ENCODE measurements at regions not wholly inside any gene's neighbourhood (a gene's known extent, or its start where the extent isn't known, plus 50 kb on each side); places are given as distances from the start of the nearest gene placed in this dataset.

GRCh38 chr14:36027354-36027753 is 149.2 kb downstream of the PTCSC3 start:
- H3K4me2 ChIP-seq (ENCODE audit: low read length), result peak overlapping the region; percentile 40; the same call in 1 of the 2 replicates

GRCh38 chr14:36022765-36023410 is 153.6 kb downstream of the PTCSC3 start:
- Histone ChIP-seq H3K4me2 (ENCODE audit: low read length) (peak overlapping the region; percentile 82), H3K36me3 (replicated peaks; ENCODE audit: low read depth, low read length) (peaks cover 5% of the 10 kb centered on the region), H3K9ac (ENCODE audit: low read length) (peak overlapping the region; percentile 72), H3K27ac (ENCODE audit: low read length) (peak overlapping the region; percentile 97), H3K4me1 (ENCODE audit: low read length) (peaks cover 73% of the 10 kb centered on the region), H4K20me1 (ENCODE audit: insufficient read depth, low read length) (no peaks in the 10 kb centered on the region), H3K9me3 (ENCODE audit: insufficient read depth, low read length) (no peaks in the 10 kb centered on the region), H3K27me3 (ENCODE audit: low read depth, low read length) (no peaks in the 10 kb centered on the region), H3K79me2 (ENCODE audit: low read length) (no peaks in the 10 kb centered on the region), H3K4me3 (ENCODE audit: low read length) (peak overlapping the region; percentile 29), H2AFZ (ENCODE audit: low read depth, low read length) (peak overlapping the region; percentile 98)
- TF ChIP-seq CTCF (IDR thresholded peaks at IDR 0.05; ENCODE audit: low read depth, low read length) (no peak), EZH2phosphoT487 (IDR thresholded peaks at IDR 0.05; ENCODE audit: low read depth) (no peak)

More at GRCh38 chr14:36027354-36027753, 149.2 kb downstream of the PTCSC3 start:
- no peaks in the 10 kb centered on the region for H4K20me1 ChIP-seq (ENCODE audit: insufficient read depth, low read length)
- H3K9me3 ChIP-seq (ENCODE audit: insufficient read depth, low read length), result no peaks in the 10 kb centered on the region
- H3K27me3 ChIP-seq (ENCODE audit: low read depth, low read length), result no peaks in the 10 kb centered on the region
- H2AFZ ChIP-seq (ENCODE audit: low read depth, low read length), result peak overlapping the region; percentile 72; the same call in 1 of the 2 replicates
- TF ChIP-seq EZH2phosphoT487 (IDR thresholded peaks at IDR 0.05; ENCODE audit: low read depth) (no peak), CTCF (IDR thresholded peaks at IDR 0.05; ENCODE audit: low read depth, low read length) (no peak)
- H3K9ac ChIP-seq (ENCODE audit: low read length), result no peak overlapping the region
- H3K27ac ChIP-seq (ENCODE audit: low read length), result 0 out of 2 replicates have a peak overlapping the region, but pooled peaks have one; percentile 13
- H3K4me3 ChIP-seq (ENCODE audit: low read length), result no peak overlapping the region
- peaks cover 31% of the 10 kb centered on the region for H3K4me1 ChIP-seq (ENCODE audit: low read length)
- H3K79me2 ChIP-seq (ENCODE audit: low read length), result no peaks in the 10 kb centered on the region
- H3K36me3 ChIP-seq (replicated peaks; ENCODE audit: low read depth, low read length), result no peaks in the 10 kb centered on the region

GRCh38 chr14:36021591-36022320 is 154.8 kb downstream of the PTCSC3 start:
- Histone ChIP-seq H3K9ac (ENCODE audit: low read length) (peak overlapping the region; percentile 72), H3K4me2 (ENCODE audit: low read length) (peak overlapping the region; percentile 82), H3K36me3 (replicated peaks; ENCODE audit: low read depth, low read length) (peaks cover 5% of the 10 kb centered on the region), H2AFZ (ENCODE audit: low read depth, low read length) (peak overlapping the region; percentile 75), H3K79me2 (ENCODE audit: low read length) (no peaks in the 10 kb centered on the region), H3K27ac (ENCODE audit: low read length) (peak overlapping the region; percentile 97), H3K4me3 (ENCODE audit: low read length) (peak overlapping the region; percentile 26), H4K20me1 (ENCODE audit: insufficient read depth, low read length) (no peaks in the 10 kb centered on the region), H3K4me1 (ENCODE audit: low read length) (peaks cover 64% of the 10 kb centered on the region), H3K9me3 (ENCODE audit: insufficient read depth, low read length) (no peaks in the 10 kb centered on the region), H3K27me3 (ENCODE audit: low read depth, low read length) (no peaks in the 10 kb centered on the region)
- TF ChIP-seq CTCF (IDR thresholded peaks at IDR 0.05; ENCODE audit: low read depth, low read length), result no peak
- no peak for TF ChIP-seq EZH2phosphoT487 (IDR thresholded peaks at IDR 0.05; ENCODE audit: low read depth)

- Histone ChIP-seq H3K9me3 (ENCODE audit: insufficient read depth, low read length) (no peaks in the 10 kb centered on the region), H3K36me3 (replicated peaks; ENCODE audit: low read depth, low read length) (peaks cover 5% of the 10 kb centered on the region), H3K4me2 (ENCODE audit: low read length) (peak overlapping the region; percentile 82), H3K4me3 (ENCODE audit: low read length) (peak overlapping the region; percentile 53), H3K9ac (ENCODE audit: low read length) (peak overlapping the region; percentile 72), H3K4me1 (ENCODE audit: low read length) (peaks cover 63% of the 10 kb centered on the region), H3K79me2 (ENCODE audit: low read length) (no peaks in the 10 kb centered on the region), H3K27ac (ENCODE audit: low read length) (peak overlapping the region; percentile 97), H2AFZ (ENCODE audit: low read depth, low read length) (peak overlapping the region; percentile 35), H4K20me1 (ENCODE audit: insufficient read depth, low read length) (no peaks in the 10 kb centered on the region), H3K27me3 (ENCODE audit: low read depth, low read length) (no peaks in the 10 kb centered on the region)
- TF ChIP-seq EZH2phosphoT487 (IDR thresholded peaks at IDR 0.05; ENCODE audit: low read depth) (no peak), CTCF (IDR thresholded peaks at IDR 0.05; ENCODE audit: low read depth, low read length) (no peak)
Observed at GRCh38 chr14:36021030-36021422, 155.5 kb downstream of the PTCSC3 start.

Measured in OCI-LY3 (cell line).